ENCODE measurements at regions not wholly inside any gene's neighbourhood (a gene's known extent, or its start where the extent isn't known, plus 50 kb on each side); places are given as distances from the start of the nearest gene placed in this dataset.
A peak's percentile ranks its signal among the peaks of the same experiment; 100 is the strongest.

- ChIA-PET CTCF (no interaction called here), POLR2A (ENCODE audit: unreplicated experiment) (no interaction called here)
- H2AFZ ChIP-seq (ENCODE audit: low read length) = no peak overlapping the region
- no peaks in the 10 kb centered on the region for H3F3A ChIP-seq (ENCODE audit: low read length, unreplicated experiment)
- BruUV-seq (replicated peaks) = no TSS peak
- no peaks in the 10 kb centered on the region for H3K9me2 ChIP-seq (replicated peaks; ENCODE audit: low read length)
- H3K27me3 ChIP-seq (ENCODE audit: low read length) = no peaks in the 10 kb centered on the region
- no peaks in the 10 kb centered on the region for H3K9me3 ChIP-seq (ENCODE audit: low read length)
- no peaks in the 10 kb centered on the region for H3K36me3 ChIP-seq (ENCODE audit: low read depth, low read length)
- no peak overlapping the region for H3K4me3 ChIP-seq (ENCODE audit: low read length)
- H3K27ac ChIP-seq (ENCODE audit: low read length) = no peak overlapping the region
- TF ChIP-seq EZH2 (IDR thresholded peaks at IDR 0.05; ENCODE audit: low read length, unreplicated experiment) (no peak), CTCF (conservative IDR thresholded peaks at IDR 0.05; ENCODE audit: low read depth, low read length) (no peak), EZH2phosphoT487 (IDR thresholded peaks at IDR 0.05; ENCODE audit: borderline replicate concordance, low read length) (no peak)
- no peak for DNase-seq
- H3K4me1 ChIP-seq (ENCODE audit: insufficient read depth, low read length) = no peaks in the 10 kb centered on the region
- ATAC-seq = no peak
- H4K20me1 ChIP-seq (ENCODE audit: low read length) = no peaks in the 10 kb centered on the region
- no peaks in the 10 kb centered on the region for H3K79me2 ChIP-seq (ENCODE audit: low read length)
- no peak overlapping the region for H3K9ac ChIP-seq (ENCODE audit: low read length)
- no peak overlapping the region for H3K4me2 ChIP-seq (ENCODE audit: low read length)
- intact Hi-C loops (cut with micrococcal nuclease) = no loop called here
These were observed 354.1 kb downstream of the GRIA2 start for GRCh38 chr4:157574606-157575005.

- Histone ChIP-seq H3K4me3 (ENCODE audit: low read length) (no peak overlapping the region), H3K36me3 (ENCODE audit: low read depth, low read length) (no peaks in the 10 kb centered on the region), H3K9ac (ENCODE audit: low read length) (no peak overlapping the region), H3K9me2 (replicated peaks; ENCODE audit: low read length) (no peaks in the 10 kb centered on the region), H3K4me2 (ENCODE audit: low read length) (peak overlapping the region; percentile 22; the same call in 1 of the 2 replicates), H3K9me3 (ENCODE audit: low read length) (no peaks in the 10 kb centered on the region), H3F3A (ENCODE audit: low read length, unreplicated experiment) (no peaks in the 10 kb centered on the region), H3K4me1 (ENCODE audit: insufficient read depth, low read length) (no peaks in the 10 kb centered on the region), H4K20me1 (ENCODE audit: low read length) (no peaks in the 10 kb centered on the region), H3K27ac (ENCODE audit: low read length) (no peak overlapping the region), H3K79me2 (ENCODE audit: low read length) (no peaks in the 10 kb centered on the region), H2AFZ (ENCODE audit: low read length) (no peak overlapping the region), H3K27me3 (ENCODE audit: low read length) (no peaks in the 10 kb centered on the region)
- BruUV-seq (replicated peaks) = no TSS peak
- POLR2A ChIA-PET (ENCODE audit: unreplicated experiment) = no interaction called here
- TF ChIP-seq EZH2 (IDR thresholded peaks at IDR 0.05; ENCODE audit: low read length, unreplicated experiment) (no peak), CTCF (conservative IDR thresholded peaks at IDR 0.05; ENCODE audit: low read depth, low read length) (no peak), EZH2phosphoT487 (IDR thresholded peaks at IDR 0.05; ENCODE audit: borderline replicate concordance, low read length) (no peak)
- CTCF ChIA-PET = no interaction called here
- ATAC-seq (peak; percentile 65), DNase-seq (peak; percentile 8)
- intact Hi-C loops (cut with micrococcal nuclease) = no loop called here
These were observed 352.4 kb downstream of the GRIA2 start for GRCh38 chr4:157572951-157573350.

- CTCF ChIA-PET = no interaction called here
- no peak overlapping the region for H2AFZ ChIP-seq (ENCODE audit: low read length)
- ATAC-seq = no peak
These were observed 351.8 kb downstream of the GRIA2 start for GRCh38 chr4:157572284-157572683.

More at GRCh38 chr4:157572284-157572683, 351.8 kb downstream of the GRIA2 start:
- Histone ChIP-seq H3K27me3 (ENCODE audit: low read length) (no peaks in the 10 kb centered on the region), H3K4me3 (ENCODE audit: low read length) (no peak overlapping the region), H3K4me1 (ENCODE audit: insufficient read depth, low read length) (no peaks in the 10 kb centered on the region), H3K9ac (ENCODE audit: low read length) (no peak overlapping the region), H3K4me2 (ENCODE audit: low read length) (no peak overlapping the region), H3F3A (ENCODE audit: low read length, unreplicated experiment) (no peaks in the 10 kb centered on the region), H3K79me2 (ENCODE audit: low read length) (no peaks in the 10 kb centered on the region), H3K9me3 (ENCODE audit: low read length) (no peaks in the 10 kb centered on the region), H3K9me2 (replicated peaks; ENCODE audit: low read length) (no peaks in the 10 kb centered on the region), H3K27ac (ENCODE audit: low read length) (no peak overlapping the region), H4K20me1 (ENCODE audit: low read length) (no peaks in the 10 kb centered on the region), H3K36me3 (ENCODE audit: low read depth, low read length) (no peaks in the 10 kb centered on the region)
- BruUV-seq (replicated peaks) = no TSS peak
- POLR2A ChIA-PET (ENCODE audit: unreplicated experiment) = no interaction called here
- intact Hi-C loops (cut with micrococcal nuclease) = no loop called here
- DNase-seq = no peak
- TF ChIP-seq EZH2 (IDR thresholded peaks at IDR 0.05; ENCODE audit: low read length, unreplicated experiment) (no peak), CTCF (conservative IDR thresholded peaks at IDR 0.05; ENCODE audit: low read depth, low read length) (no peak), EZH2phosphoT487 (IDR thresholded peaks at IDR 0.05; ENCODE audit: borderline replicate concordance, low read length) (no peak)
